ENCODE measurements at regions not wholly inside any gene's neighbourhood (a gene's known extent, or its start where the extent isn't known, plus 50 kb on each side); places are given as distances from the start of the nearest gene placed in this dataset.

DNA sequence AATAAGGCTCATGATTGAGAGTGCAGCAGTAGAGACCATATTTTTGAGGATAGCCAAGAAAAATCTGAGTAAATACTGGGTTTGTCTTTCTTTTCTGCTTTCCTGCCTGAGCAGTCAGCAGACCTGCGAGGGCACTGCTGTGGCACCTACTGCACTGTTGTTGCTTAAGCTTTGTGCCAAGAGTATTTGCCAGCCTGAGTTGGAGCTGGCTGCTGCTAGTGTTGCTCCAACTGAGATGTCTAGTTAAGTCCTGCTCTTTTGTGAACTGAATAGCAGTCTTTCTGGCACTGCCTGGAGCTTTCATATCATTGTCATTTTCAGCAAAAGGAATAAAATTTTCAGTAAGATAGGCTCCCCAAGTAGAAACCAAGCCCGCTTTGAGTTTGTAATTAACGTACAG, 214.5 kb upstream of the P2RY1 start:
- no peak overlapping the region for H3K9ac ChIP-seq (ENCODE audit: low read depth, low read length)
- no peaks in the 10 kb centered on the region; the same call in 1 of the 2 replicates for H3K9me3 ChIP-seq (ENCODE audit: control insufficient read depth, insufficient read depth, low read length)
- H3K36me3 ChIP-seq (ENCODE audit: insufficient read depth, low read length): no peaks in the 10 kb centered on the region
- H3K4me1 ChIP-seq (ENCODE audit: insufficient read depth, low read length): no peaks in the 10 kb centered on the region

DNA sequence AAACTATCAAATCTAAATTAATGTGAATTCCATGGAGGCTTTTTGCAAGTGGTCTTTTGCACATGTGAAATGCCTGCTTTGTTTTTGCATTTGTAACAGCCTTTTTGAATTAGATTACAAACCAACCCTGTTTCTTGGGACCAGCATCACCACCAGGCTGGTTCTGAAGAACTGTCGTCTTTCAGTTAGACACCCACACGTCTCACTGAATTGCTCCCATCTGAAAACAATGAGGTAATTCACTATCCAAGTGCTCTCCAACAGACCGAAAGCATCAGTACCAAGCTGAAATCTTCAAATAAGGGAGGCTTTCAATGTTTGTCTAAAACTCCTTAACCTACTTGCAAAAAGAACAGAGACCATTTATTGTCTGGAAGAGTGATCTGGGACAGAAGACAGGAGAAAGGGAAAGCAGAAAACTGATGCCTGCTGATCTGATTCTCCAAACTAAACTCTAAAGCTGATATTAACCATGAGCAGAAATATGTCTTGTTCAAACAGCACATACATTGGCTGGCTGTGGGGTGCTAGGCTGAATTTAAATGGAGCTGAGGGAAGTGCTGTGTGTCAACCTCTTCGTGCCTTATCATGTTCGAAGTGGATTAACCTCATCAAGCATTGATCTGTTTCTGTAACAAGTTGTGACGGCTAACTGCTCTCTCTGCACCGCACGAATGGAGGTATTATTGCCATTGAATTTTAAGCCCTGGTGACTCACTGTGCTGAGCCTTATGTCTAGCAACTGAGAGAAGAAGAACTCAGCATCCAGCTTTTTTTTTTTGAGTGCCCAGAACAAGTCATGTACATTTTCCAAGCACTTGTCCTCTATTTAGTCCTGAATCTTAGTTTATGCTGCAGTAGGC, 213.7 kb upstream of the P2RY1 start:
- H3K4me1 ChIP-seq (ENCODE audit: insufficient read depth, low read length): no peaks in the 10 kb centered on the region

GRCh38 chr3:152621967-152622810, 212.7 kb upstream of the P2RY1 start:
- no peaks in the 10 kb centered on the region for H3K36me3 ChIP-seq (ENCODE audit: insufficient read depth, low read length)
- no peaks in the 10 kb centered on the region; the same call in 1 of the 2 replicates for H3K9me3 ChIP-seq (ENCODE audit: control insufficient read depth, insufficient read depth, low read length)
- H3K4me1 ChIP-seq (ENCODE audit: insufficient read depth, low read length): no peaks in the 10 kb centered on the region
- H3K9ac ChIP-seq (ENCODE audit: low read depth, low read length): no peak overlapping the region

More for the DNA sequence above, 213.7 kb upstream of the P2RY1 start:
- Histone ChIP-seq H3K9me3 (ENCODE audit: control insufficient read depth, insufficient read depth, low read length) (no peaks in the 10 kb centered on the region; the same call in 1 of the 2 replicates), H3K9ac (ENCODE audit: low read depth, low read length) (no peak overlapping the region), H3K36me3 (ENCODE audit: insufficient read depth, low read length) (no peaks in the 10 kb centered on the region)

DNA sequence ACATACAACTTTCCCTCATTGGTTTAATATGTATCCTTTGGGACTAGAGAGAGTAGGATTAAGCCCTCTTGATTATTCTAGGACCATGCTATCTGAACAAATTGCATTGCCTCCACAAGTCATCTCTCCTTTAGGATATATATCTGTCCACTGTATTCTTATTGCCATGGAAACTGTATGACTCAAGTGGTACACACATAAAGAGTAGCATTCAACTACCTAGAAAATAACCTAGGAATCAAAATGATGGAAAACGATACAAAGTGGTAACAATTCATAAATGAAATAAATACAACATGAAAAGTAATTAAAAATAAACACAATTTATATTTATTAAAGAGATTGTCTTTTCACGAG, 212.1 kb upstream of the P2RY1 start:
- Histone ChIP-seq H3K36me3 (ENCODE audit: insufficient read depth, low read length) (no peaks in the 10 kb centered on the region), H3K9me3 (ENCODE audit: control insufficient read depth, insufficient read depth, low read length) (no peaks in the 10 kb centered on the region; the same call in 1 of the 2 replicates), H3K9ac (ENCODE audit: low read depth, low read length) (no peak overlapping the region), H3K4me1 (ENCODE audit: insufficient read depth, low read length) (no peaks in the 10 kb centered on the region)

DNA sequence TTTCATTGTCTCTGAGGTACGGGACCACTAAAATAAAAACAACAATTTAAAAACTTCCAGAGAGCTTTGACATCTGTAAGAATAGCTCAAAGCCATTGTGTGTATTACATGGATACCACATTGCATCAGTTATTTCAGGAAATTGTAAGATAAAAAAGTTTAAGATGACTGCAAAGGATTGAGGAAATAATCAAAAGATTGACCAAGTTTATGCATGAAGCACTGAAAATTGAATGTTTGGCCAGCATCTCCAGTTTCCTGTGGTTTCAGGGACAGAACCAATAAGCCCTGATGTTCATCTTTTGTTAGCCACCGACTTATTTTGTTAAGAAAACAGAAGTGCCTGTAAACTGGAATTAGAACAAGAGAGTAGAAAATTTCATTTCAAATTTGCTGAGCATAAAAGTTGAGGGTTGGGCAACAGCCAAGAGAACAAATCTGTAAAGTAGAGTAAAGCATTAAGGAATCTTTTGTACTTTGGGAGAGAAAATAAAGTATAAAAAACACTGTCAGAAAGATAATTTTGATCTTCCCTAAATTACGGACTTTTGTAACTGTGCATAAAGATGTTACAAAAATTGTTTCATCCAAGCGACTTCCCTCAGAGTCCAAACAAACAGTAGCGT, 211.5 kb upstream of the P2RY1 start:
- Histone ChIP-seq H3K9ac (ENCODE audit: low read depth, low read length) (no peak overlapping the region), H3K9me3 (ENCODE audit: control insufficient read depth, insufficient read depth, low read length) (no peaks in the 10 kb centered on the region; the same call in 1 of the 2 replicates)

DNA sequence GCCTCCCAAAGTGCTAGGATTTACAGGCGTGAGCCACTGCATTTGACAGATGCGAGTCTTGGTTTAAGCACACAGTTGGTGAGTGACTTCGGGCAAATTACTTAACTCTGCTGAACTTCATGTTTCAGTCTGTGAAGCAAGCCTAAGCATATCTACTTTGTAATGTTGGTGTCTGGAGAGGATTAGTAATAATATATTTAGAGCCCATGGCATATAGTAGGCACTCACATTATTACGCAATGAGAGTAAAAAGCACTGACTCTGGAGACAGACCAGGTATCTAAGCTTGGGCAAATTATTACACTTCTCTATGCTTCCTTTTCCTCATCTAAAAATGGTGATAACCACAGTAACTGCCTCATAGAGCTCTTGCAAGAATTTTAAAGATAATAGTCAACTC, 208.7 kb upstream of the P2RY1 start:
- H3K9ac ChIP-seq (ENCODE audit: low read depth, low read length): no peak overlapping the region
- no peaks in the 10 kb centered on the region for H3K36me3 ChIP-seq (ENCODE audit: insufficient read depth, low read length)
- no peaks in the 10 kb centered on the region for H3K4me1 ChIP-seq (ENCODE audit: insufficient read depth, low read length)
- H3K9me3 ChIP-seq (ENCODE audit: control insufficient read depth, insufficient read depth, low read length): no peaks in the 10 kb centered on the region

More for the DNA sequence above, 211.5 kb upstream of the P2RY1 start:
- Histone ChIP-seq H3K36me3 (ENCODE audit: insufficient read depth, low read length) (no peaks in the 10 kb centered on the region), H3K4me1 (ENCODE audit: insufficient read depth, low read length) (no peaks in the 10 kb centered on the region)

GRCh38 chr3:152628496-152628895, 206.4 kb upstream of the P2RY1 start:
- no peaks in the 10 kb centered on the region for H3K4me1 ChIP-seq (ENCODE audit: insufficient read depth, low read length)
- no peaks in the 10 kb centered on the region for H3K9me3 ChIP-seq (ENCODE audit: control insufficient read depth, insufficient read depth, low read length)
- no peaks in the 10 kb centered on the region for H3K36me3 ChIP-seq (ENCODE audit: insufficient read depth, low read length)
- no peak overlapping the region for H3K9ac ChIP-seq (ENCODE audit: low read depth, low read length)

DNA sequence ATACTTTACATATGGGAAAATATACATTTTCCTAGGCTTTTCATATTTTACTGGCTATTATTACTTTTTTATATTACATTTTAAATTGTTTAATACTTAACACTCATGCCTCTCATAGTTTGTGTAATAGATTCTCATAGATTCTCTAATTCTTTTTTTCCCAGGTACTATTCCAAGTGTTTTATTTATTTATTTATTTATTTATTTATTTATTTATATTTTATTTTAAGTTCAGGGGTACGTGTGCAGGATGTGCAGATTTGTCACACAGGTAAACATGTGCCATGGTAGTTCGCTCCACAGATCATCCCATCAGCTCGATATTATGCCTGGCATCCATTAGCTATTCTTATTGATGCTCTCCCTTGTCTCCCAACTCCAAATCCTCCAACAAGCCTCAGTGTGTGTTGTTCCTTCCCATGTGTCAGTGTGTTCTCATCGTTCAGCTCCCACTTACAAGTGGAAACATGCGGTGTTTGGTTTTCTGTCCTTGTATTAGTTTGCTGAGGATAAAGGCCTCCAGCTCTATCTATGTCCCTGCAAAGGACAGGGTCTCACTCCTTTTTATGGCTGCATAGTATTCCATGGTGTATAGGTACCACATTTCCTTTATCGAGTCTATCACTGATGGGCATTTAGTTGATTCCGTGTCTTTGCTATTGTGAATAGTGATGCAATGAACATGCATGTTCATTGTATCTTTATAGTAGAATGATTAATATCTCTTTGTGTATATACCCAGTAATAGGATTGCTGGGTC, 205.4 kb upstream of the P2RY1 start:
- Histone ChIP-seq H3K9ac (ENCODE audit: low read depth, low read length) (no peak overlapping the region), H3K4me1 (ENCODE audit: insufficient read depth, low read length) (no peaks in the 10 kb centered on the region), H3K36me3 (ENCODE audit: insufficient read depth, low read length) (no peaks in the 10 kb centered on the region), H3K9me3 (ENCODE audit: control insufficient read depth, insufficient read depth, low read length) (no peaks in the 10 kb centered on the region)

DNA sequence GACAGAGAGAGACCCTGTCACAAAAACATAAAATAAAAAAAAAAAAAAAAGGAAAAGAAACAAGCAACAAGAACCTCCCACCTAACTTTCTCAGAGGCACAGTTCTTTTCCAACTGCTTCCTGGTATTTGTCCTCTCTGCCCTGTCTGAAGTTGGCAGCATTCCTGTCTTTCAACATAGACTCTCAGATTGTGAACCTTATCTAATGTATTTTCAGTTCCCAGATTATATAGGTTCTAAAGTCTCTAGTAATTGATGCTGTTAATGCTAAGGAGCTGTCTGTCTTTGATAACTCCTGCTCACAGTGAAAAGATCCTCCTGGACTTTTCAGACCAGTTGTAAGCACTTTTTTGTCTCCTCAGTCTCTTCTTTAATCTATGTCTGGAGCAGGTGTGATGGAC, 199.5 kb upstream of the P2RY1 start:
- no peaks in the 10 kb centered on the region for H3K36me3 ChIP-seq (ENCODE audit: insufficient read depth, low read length)
- no peaks in the 10 kb centered on the region for H3K9me3 ChIP-seq (ENCODE audit: control insufficient read depth, insufficient read depth, low read length)
- no peaks in the 10 kb centered on the region for H3K4me1 ChIP-seq (ENCODE audit: insufficient read depth, low read length)
- no peak overlapping the region for H3K9ac ChIP-seq (ENCODE audit: low read depth, low read length)

GRCh38 chr3:152636651-152637050, 198.3 kb upstream of the P2RY1 start:
- H3K4me1 ChIP-seq (ENCODE audit: insufficient read depth, low read length): no peaks in the 10 kb centered on the region
- no peak overlapping the region for H3K9ac ChIP-seq (ENCODE audit: low read depth, low read length)
- no peaks in the 10 kb centered on the region for H3K36me3 ChIP-seq (ENCODE audit: insufficient read depth, low read length)
- no peaks in the 10 kb centered on the region for H3K9me3 ChIP-seq (ENCODE audit: control insufficient read depth, insufficient read depth, low read length)

GRCh38 chr3:152638214-152638613, 196.7 kb upstream of the P2RY1 start:
- no peak overlapping the region for H3K9ac ChIP-seq (ENCODE audit: low read depth, low read length)
- no peaks in the 10 kb centered on the region for H3K36me3 ChIP-seq (ENCODE audit: insufficient read depth, low read length)
- no peaks in the 10 kb centered on the region for H3K9me3 ChIP-seq (ENCODE audit: control insufficient read depth, insufficient read depth, low read length)
- no peaks in the 10 kb centered on the region for H3K4me1 ChIP-seq (ENCODE audit: insufficient read depth, low read length)

- no peaks in the 10 kb centered on the region for H3K36me3 ChIP-seq (ENCODE audit: insufficient read depth, low read length)
- no peaks in the 10 kb centered on the region for H3K4me1 ChIP-seq (ENCODE audit: insufficient read depth, low read length)
- no peak overlapping the region for H3K9ac ChIP-seq (ENCODE audit: low read depth, low read length)
- H3K9me3 ChIP-seq (ENCODE audit: control insufficient read depth, insufficient read depth, low read length): no peaks in the 10 kb centered on the region
These were observed 196.1 kb upstream of the P2RY1 start for GRCh38 chr3:152638707-152639450.

DNA sequence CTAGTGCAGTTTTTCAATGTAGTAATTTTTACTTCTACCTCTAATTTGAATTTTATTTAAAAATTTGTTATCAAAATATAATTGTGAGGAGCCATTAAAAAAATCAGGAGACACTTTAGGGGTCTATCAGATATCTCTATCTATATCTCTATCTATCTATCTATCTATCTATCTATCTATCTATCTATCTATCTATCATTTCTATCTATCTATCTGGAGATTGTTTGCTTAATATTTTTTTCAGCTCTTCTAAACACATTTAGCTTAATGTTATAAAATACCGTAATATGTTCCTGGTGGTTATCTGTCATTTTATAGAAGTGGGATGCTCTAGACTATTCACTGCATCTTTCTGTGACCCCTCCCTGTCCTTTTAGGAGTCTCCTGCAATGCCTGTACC, 193.7 kb upstream of the P2RY1 start:
- Histone ChIP-seq H3K36me3 (ENCODE audit: insufficient read depth, low read length) (no peaks in the 10 kb centered on the region), H3K9ac (ENCODE audit: low read depth, low read length) (no peak overlapping the region), H3K9me3 (ENCODE audit: control insufficient read depth, insufficient read depth, low read length) (no peaks in the 10 kb centered on the region), H3K4me1 (ENCODE audit: insufficient read depth, low read length) (no peaks in the 10 kb centered on the region)

Data from ES-I3 (cell line).